K562 (cell line): ENCODE measurements at regions not wholly inside any gene's neighbourhood (a gene's known extent, or its start where the extent isn't known, plus 50 kb on each side); places are given as distances from the start of the nearest gene placed in this dataset.

Experiments used
- ATAC-seq: fragments of 200-7000 bp; cut with Tn5 transposase; 3 replicates; pipeline ENCODE4 v1.9.1; 2020; ENCODE audit warnings: moderate library complexity
- BruUV-seq: library from RNA; stranded (reverse); fragments of 400-500 nt; replicated peaks from 2 replicates; lab custom pipeline; 2021; lab: Mats Ljungman, UMichigan
- CTCF ChIA-PET: fragments of 300-600 bp; formaldehyde crosslinking; extraction: SDS; loops from one replicate; lab custom pipeline; 2021; ENCODE audit warnings: low intra/inter-chr PET ratio; lab: Yijun Ruan, JAX
- POLR2A ChIA-PET: fragments of 300-600, 350-650 bp; sonication (Branson Sonifier 250); formaldehyde crosslinking; extraction: SDS; loops from one replicate; lab custom pipeline; 2021; ENCODE audit warnings: antibody characterized with exemption, inconsistent platforms; lab: Yijun Ruan, JAX
- DNase-seq, 4 experiments: peaks; one replicate each; pipeline versions ENCODE4 v3.0.0 to v3.0.0-alpha.2; 2011 to 2018; ENCODE audit warnings: low spot score in 3 of 4, mixed read lengths in 3 of 4; ENCODE audit errors: extremely low read depth in 1 of 4
- FAIRE-seq: peaks from 2 replicates; lab custom pipeline; 2011; peaks lifted over from hg19 to GRCh38; lab: Jason Lieb, UNC
- H2AFZ ChIP-seq: 2 replicates; pipeline ENCODE4 v1.6.0; 2011; ENCODE audit warnings: low read depth, low read length, control low read depth, inconsistent platforms
- H3K27ac ChIP-seq: fragments of 200-600 bp; 3 replicates; pipeline ENCODE4 v1.8.0; 2011; ENCODE audit warnings: low read depth, mild to moderate bottlenecking, control low read depth, inconsistent platforms, low read length, moderate library complexity, mixed read lengths; ENCODE audit errors: extremely low read depth
- H3K27me3 ChIP-seq, 2 experiments: fragments of 300-600 bp in 1 of 2; 2 replicates in 1 of 2; 3 replicates in 1 of 2; pipeline versions ENCODE4 v1.6.0 to v1.8.0; 2011; ENCODE audit warnings: inconsistent platforms in 2 of 2, low read length in 2 of 2, mild to moderate bottlenecking in 1 of 2, mixed read lengths in 1 of 2, moderate library complexity in 1 of 2; ENCODE audit not compliant: control insufficient read depth in 2 of 2, insufficient read depth in 2 of 2
- H3K36me3 ChIP-seq: fragments of 300-600 bp; 3 replicates; pipeline ENCODE4 v1.8.0; 2011; ENCODE audit warnings: mild to moderate bottlenecking, low read length, inconsistent platforms; ENCODE audit not compliant: control insufficient read depth, insufficient read depth
- H3K4me1 ChIP-seq, 2 experiments: fragments of 200-600 bp in 1 of 2; replicated peaks in 1 of 2; 2 replicates in 1 of 2; 3 replicates in 1 of 2; pipeline versions ENCODE4 v1.5.1 to v1.8.0; 2011; ENCODE audit warnings: inconsistent platforms in 2 of 2, low read length in 2 of 2, mild to moderate bottlenecking in 1 of 2, mixed read lengths in 1 of 2, moderate library complexity in 1 of 2; ENCODE audit not compliant: control insufficient read depth in 2 of 2, insufficient read depth in 2 of 2
- H3K4me2 ChIP-seq: 2 replicates; pipeline ENCODE4 v1.6.1; 2011; ENCODE audit warnings: low read length, control low read depth, inconsistent platforms, mixed read lengths; ENCODE audit not compliant: insufficient read depth
- H3K4me3 ChIP-seq: fragments of 200-600 bp; sonication (generic), shearing (Covaris generic); 2 replicates; pipeline ENCODE4 v1.5.1; 2016; ENCODE audit warnings: control low read depth, inconsistent platforms
- H3K79me2 ChIP-seq: fragments of 200-600 bp; 3 replicates; pipeline ENCODE4 v1.8.0; 2011; ENCODE audit warnings: low read length, inconsistent platforms; ENCODE audit not compliant: control insufficient read depth, insufficient read depth
- H3K9ac ChIP-seq, 2 experiments: 2 replicates each; pipeline versions ENCODE4 v1.6.0 to v1.6.1; 2011; ENCODE audit warnings: low read depth in 2 of 2, low read length in 2 of 2, control low read depth in 1 of 2, inconsistent platforms in 1 of 2, mild to moderate bottlenecking in 1 of 2, mixed read lengths in 1 of 2; ENCODE audit not compliant: insufficient read depth in 1 of 2
- H3K9me1 ChIP-seq: one replicate; pipeline ENCODE4 v1.6.0; 2011; ENCODE audit warnings: inconsistent platforms, mild to moderate bottlenecking, low read length, moderate library complexity; ENCODE audit not compliant: control insufficient read depth, insufficient read depth
- H3K9me3 ChIP-seq: replicated peaks from 2 replicates; pipeline ENCODE4 v1.5.1; 2011; ENCODE audit warnings: low read depth, low read length, inconsistent platforms; ENCODE audit not compliant: control insufficient read depth, insufficient read depth
- H4K20me1 ChIP-seq: replicated peaks from 2 replicates; pipeline ENCODE4 v1.6.1; 2011; ENCODE audit warnings: low read length, inconsistent platforms, mixed read lengths; ENCODE audit not compliant: control insufficient read depth, insufficient read depth
- CBFA2T3 ChIP-seq: fragments of 450-650 bp; IDR thresholded peaks from 2 replicates; pipeline ENCODE4 v1.6.1; 2017
- CBX1 ChIP-seq: sonication (generic); IDR thresholded peaks from 2 replicates; pipeline ENCODE4 v1.6.1; 2016; ENCODE audit warnings: antibody characterized with exemption, low read depth, mild to moderate bottlenecking
- CUX1 ChIP-seq: fragments of 200-800 bp; sonication (Bioruptor generic); IDR thresholded peaks from 2 replicates; pipeline ENCODE4 v1.6.1; 2016; ENCODE audit warnings: missing genetic modification characterization, missing compliant biosample characterization
- E4F1 ChIP-seq: fragments of 250-450 bp; sonication (Bioruptor Pico); IDR thresholded peaks from 2 replicates; pipeline ENCODE4 v1.5.0; 2021; ENCODE audit warnings: mild to moderate bottlenecking, borderline replicate concordance
- EP300 ChIP-seq: IDR thresholded peaks from 2 replicates; pipeline ENCODE4 v1.6.1; 2012; ENCODE audit warnings: low read length, improper control_type of control experiment
- RBFOX2 ChIP-seq: fragments of 200-400 bp; formaldehyde crosslinking; IDR thresholded peaks from 2 replicates; pipeline ENCODE4 v1.6.1; 2017; ENCODE audit warnings: low read depth, mild to moderate bottlenecking, low read length, moderate library complexity
- ZFPM2 ChIP-seq: fragments of 250-450 bp; sonication (Bioruptor Pico); IDR thresholded peaks from 2 replicates; pipeline ENCODE4 v1.5.1; 2022; ENCODE audit warnings: mild to moderate bottlenecking
- ZNF212 ChIP-seq: fragments of 450-650 bp; formaldehyde crosslinking; IDR thresholded peaks from 2 replicates; pipeline ENCODE4 v1.4.0; 2020; ENCODE audit warnings: mild to moderate bottlenecking
- ZNF584 ChIP-seq: fragments of 200-800 bp; sonication (Bioruptor generic); IDR thresholded peaks from 2 replicates; pipeline ENCODE4 v1.6.1; 2016; ENCODE audit warnings: low read depth, mild to moderate bottlenecking, missing genetic modification characterization, missing compliant biosample characterization
- in situ Hi-C: fragments of 300-500 bp; cut with MboI; formaldehyde crosslinking; loops from 4 replicates; pipeline ENCODE4 v1.15.0; 2018; ENCODE audit warnings: inconsistent platforms, mixed read lengths
- intact Hi-C: fragments of 100-400 bp; cut with micrococcal nuclease; formaldehyde crosslinking; loops from 2 replicates; pipeline ENCODE4 v1.14.2; 2022
- TF ChIP-seq, protein P1 (sequence below): fragments of 250-450 bp; sonication (Bioruptor Pico); IDR thresholded peaks from 2 replicates; pipeline ENCODE4 v1.5.0; 2022; ENCODE audit warnings: mild to moderate bottlenecking
- TF ChIP-seq, protein P2 (sequence below): fragments of 250-450 bp; sonication (Bioruptor Pico); IDR thresholded peaks from 2 replicates; pipeline ENCODE4 v1.6.1; 2021; ENCODE audit warnings: mild to moderate bottlenecking

- in situ Hi-C loops: no loop called here
- no peak overlapping the region for H2AFZ ChIP-seq
- H3K4me3 ChIP-seq: no peak overlapping the region
- no peak overlapping the region for H3K9ac ChIP-seq
- no peaks in the 10 kb centered on the region for H3K79me2 ChIP-seq
- CTCF ChIA-PET: no interaction called here
- FAIRE-seq: no peak
- no peaks in the 10 kb centered on the region for H3K9me1 ChIP-seq
- H3K9me3 ChIP-seq: no peaks in the 10 kb centered on the region
- H3K4me2 ChIP-seq: no peak overlapping the region
- no peaks in the 10 kb centered on the region for H4K20me1 ChIP-seq
- H3K36me3 ChIP-seq: no peaks in the 10 kb centered on the region
- intact Hi-C loops: no loop called here
- no peaks in the 10 kb centered on the region for H3K27me3 ChIP-seq
- TF ChIP-seq ZFPM2 (no peak), RBFOX2 (no peak), ZNF212 (CRISPR knock-in tag) (no peak), EP300 (no peak), CBX1 (no peak), E4F1 (CRISPR knock-in tag) (no peak), CUX1 (CRISPR knock-in tag) (no peak), ZNF584 (CRISPR knock-in tag) (no peak), CBFA2T3 (no peak)
- TF ChIP-seq, protein P1, sequence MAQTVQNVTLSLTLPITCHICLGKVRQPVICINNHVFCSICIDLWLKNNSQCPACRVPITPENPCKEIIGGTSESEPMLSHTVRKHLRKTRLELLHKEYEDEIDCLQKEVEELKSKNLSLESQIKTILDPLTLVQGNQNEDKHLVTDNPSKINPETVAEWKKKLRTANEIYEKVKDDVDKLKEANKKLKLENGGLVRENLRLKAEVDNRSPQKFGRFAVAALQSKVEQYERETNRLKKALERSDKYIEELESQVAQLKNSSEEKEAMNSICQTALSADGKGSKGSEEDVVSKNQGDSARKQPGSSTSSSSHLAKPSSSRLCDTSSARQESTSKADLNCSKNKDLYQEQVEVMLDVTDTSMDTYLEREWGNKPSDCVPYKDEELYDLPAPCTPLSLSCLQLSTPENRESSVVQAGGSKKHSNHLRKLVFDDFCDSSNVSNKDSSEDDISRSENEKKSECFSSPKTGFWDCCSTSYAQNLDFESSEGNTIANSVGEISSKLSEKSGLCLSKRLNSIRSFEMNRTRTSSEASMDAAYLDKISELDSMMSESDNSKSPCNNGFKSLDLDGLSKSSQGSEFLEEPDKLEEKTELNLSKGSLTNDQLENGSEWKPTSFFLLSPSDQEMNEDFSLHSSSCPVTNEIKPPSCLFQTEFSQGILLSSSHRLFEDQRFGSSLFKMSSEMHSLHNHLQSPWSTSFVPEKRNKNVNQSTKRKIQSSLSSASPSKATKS (CRISPR knock-in tag): no peak
- TF ChIP-seq, protein P2, sequence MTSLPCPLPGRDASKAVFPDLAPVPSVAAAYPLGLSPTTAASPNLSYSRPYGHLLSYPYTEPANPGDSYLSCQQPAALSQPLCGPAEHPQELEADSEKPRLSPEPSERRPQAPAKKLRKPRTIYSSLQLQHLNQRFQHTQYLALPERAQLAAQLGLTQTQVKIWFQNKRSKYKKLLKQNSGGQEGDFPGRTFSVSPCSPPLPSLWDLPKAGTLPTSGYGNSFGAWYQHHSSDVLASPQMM: no peak
- TF ChIP-seq, all 486 proteins: peak for 0
- H3K4me1 ChIP-seq: no peaks in the 10 kb centered on the region
- no peak for ATAC-seq
- POLR2A ChIA-PET: no interaction called here
- no peak overlapping the region for H3K27ac ChIP-seq
- no peak for DNase-seq
- no TSS peak for BruUV-seq
Measured at GRCh38 chr4:35124106-35124505, 1120.2 kb downstream of the ARAP2 start.
